NB4 (cell line): ENCODE measurements at regions not wholly inside any gene's neighbourhood (a gene's known extent, or its start where the extent isn't known, plus 50 kb on each side); places are given as distances from the start of the nearest gene placed in this dataset.

ENCODE experiments used
- DNase-seq: peaks from one replicate; pipeline ENCODE4 v3.0.0; 2010; ENCODE audit warnings: low read depth
- H3K4me3 ChIP-seq: one replicate; pipeline ENCODE4 v1.5.1; 2011; ENCODE audit warnings: mild to moderate bottlenecking, low read depth, low read length, moderate library complexity
- CTCF ChIP-seq: IDR thresholded peaks from one replicate; pipeline ENCODE4 v1.5.1; 2012; ENCODE audit warnings: low read depth, low read length
- MAX ChIP-seq: IDR thresholded peaks from 2 replicates; pipeline ENCODE4 v1.6.1; 2011; ENCODE audit warnings: low read depth, low read length
- MYC ChIP-seq: IDR thresholded peaks from 2 replicates; pipeline ENCODE4 v1.6.1; 2011; ENCODE audit warnings: low read depth, low read length
- POLR2A ChIP-seq: IDR thresholded peaks from 2 replicates; pipeline ENCODE4 v1.6.1; 2011; ENCODE audit warnings: mild to moderate bottlenecking; ENCODE audit not compliant: insufficient read length; ENCODE audit errors: extremely low read depth

- no peak for DNase-seq
- H3K4me3 ChIP-seq: no peak overlapping the region
- no peak for TF ChIP-seq MYC
- no peak for TF ChIP-seq POLR2A
- TF ChIP-seq CTCF: no peak
- no peak for TF ChIP-seq MAX
Measured at GRCh38 chr9:38211002-38211401, 142.0 kb upstream of the SHB start.

GRCh38 chr9:38208206-38208901 is 139.3 kb upstream of the SHB start:
- no peak overlapping the region for H3K4me3 ChIP-seq
- no peak for DNase-seq
- TF ChIP-seq CTCF (no peak), POLR2A (no peak), MAX (no peak), MYC (no peak)

GRCh38 chr9:38207247-38207778 is 138.3 kb upstream of the SHB start:
- no peak for DNase-seq
- no peak overlapping the region for H3K4me3 ChIP-seq
- TF ChIP-seq POLR2A (no peak), MYC (no peak)

GRCh38 chr9:38205279-38205678 is 136.3 kb upstream of the SHB start:
- TF ChIP-seq CTCF: no peak
- no peak for TF ChIP-seq MAX
- no peak for TF ChIP-seq POLR2A
- no peak for TF ChIP-seq MYC
- no peak overlapping the region for H3K4me3 ChIP-seq
- DNase-seq: no peak

- no peak overlapping the region for H3K4me3 ChIP-seq
- DNase-seq: no peak
- TF ChIP-seq POLR2A (no peak), MYC (no peak), CTCF (no peak), MAX (no peak)
Measured at GRCh38 chr9:38202336-38202938, 133.4 kb upstream of the SHB start.

- H3K4me3 ChIP-seq: no peak overlapping the region
- TF ChIP-seq MAX: no peak
- no peak for TF ChIP-seq POLR2A
- TF ChIP-seq MYC: no peak
- no peak for TF ChIP-seq CTCF
Measured at GRCh38 chr9:38201844-38202243, 132.8 kb upstream of the SHB start.

More at GRCh38 chr9:38201844-38202243, 132.8 kb upstream of the SHB start:
- DNase-seq: no peak
